ENCODE measurements at regions not wholly inside any gene's neighbourhood (a gene's known extent, or its start where the extent isn't known, plus 50 kb on each side); places are given as distances from the start of the nearest gene placed in this dataset.

DNA sequence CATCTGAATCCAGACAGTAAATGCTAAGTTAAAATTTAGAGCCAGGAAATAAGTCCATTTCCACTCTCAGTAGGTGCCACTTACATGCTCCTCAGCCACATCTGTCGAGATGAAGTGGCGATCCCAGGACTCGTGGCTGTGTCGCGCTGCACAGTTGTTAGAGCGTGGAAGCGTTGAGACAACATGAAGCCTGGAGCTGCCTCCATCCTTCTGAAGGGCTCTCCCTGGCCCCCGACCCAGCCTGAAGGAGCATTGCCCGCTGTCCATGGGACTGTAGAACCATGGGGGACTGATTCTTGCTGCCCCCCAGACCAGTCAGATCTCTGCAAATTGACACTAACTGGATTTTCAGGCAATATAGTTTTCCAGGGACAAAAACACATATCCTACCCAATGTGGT lies 58.9 kb downstream of the IRX1 start:
- no peak for DNase-seq (ENCODE audit: low read depth)

DNA sequence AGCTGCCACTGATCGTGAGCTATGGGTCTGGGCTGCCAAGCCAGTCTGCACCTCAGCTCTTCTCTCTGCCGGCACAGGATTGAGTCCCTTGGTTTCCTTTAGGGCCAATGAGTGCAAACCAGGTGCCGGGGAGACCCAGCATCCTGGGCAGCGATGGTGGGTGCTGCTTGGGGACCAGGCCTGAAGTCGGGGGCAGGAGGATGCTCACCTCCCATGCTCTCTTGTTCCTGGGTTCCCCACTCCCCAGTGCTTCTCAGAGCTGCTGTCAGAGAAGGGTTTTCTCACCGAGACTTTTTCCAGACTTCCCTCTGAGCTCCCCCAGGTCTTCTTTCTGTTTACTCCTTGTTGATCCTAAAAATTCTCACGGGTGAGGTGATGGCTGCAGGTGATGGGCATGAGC lies 61.2 kb downstream of the IRX1 start:
- DNase-seq (ENCODE audit: low read depth), result no peak

DNA sequence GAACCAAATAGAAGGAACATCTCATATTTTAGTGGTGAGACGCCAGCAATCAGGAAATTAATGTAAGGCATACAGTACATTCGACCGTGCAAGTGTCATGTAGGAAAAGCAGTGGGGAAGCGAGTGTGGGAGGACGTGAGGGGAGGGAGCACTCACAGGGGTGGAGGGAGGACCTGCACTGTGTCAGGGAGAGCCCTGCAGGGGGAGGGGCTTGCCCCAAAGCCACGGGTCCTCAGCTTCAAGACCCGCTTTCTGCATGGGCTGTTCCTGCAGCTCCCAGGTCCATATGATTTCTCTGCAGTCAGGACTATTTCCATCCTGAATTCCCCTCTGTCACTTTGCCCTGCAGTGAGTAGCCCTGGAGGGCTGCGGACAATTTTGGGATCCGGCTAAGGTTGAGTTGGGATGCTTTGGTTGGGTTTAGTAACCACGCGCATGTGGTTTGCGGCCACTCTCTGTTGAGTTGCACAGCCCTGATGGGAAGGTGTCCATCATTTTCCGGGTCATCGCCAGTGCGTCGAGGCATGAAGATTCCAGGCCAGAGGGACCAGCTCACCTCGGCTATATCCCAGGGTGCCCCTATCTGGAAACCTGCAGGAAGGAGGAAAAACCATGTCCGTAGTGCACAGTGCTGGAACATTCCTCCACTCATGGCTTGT lies 61.9 kb downstream of the IRX1 start:
- DNase-seq (ENCODE audit: low read depth), result no peak

DNA sequence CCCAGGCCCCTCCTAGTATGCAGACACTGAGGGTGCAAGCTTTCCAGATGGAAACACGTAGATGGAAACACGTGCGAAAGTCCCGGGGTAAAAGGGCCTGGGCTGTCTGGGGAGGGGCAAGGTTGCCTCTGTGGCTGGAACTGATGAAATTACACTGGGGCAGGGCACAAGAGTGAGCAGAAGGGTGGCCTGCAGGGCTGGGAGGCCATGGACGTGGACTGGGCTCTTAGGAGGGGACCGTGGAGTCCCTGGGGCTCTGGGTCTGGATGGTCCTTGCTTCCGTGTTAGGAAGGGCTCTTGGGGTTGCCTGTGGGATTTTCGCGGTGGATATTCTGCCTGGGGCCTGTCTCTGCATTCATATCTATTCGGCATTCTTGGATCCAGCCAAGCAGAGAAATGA lies 63.3 kb downstream of the IRX1 start:
- DNase-seq (ENCODE audit: low read depth), result no peak

DNA sequence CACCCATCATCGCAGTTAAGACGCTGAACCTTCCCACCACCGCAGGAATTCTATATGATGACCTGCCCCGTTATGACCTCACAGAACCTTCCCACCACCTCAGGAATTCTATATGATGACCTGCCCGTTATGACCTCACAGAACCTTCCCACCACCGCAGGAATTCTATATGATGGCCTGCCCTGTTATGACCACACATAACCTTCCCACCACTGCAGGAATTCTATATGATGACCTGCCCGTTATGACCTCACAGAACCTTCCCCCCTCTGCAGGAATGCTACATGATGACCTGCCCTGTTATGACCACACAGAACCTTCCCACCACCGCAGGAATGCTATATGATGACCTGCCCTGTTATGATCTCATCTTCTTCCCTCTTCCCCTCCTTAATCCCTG lies 64.3 kb downstream of the IRX1 start:
- no peak for DNase-seq (ENCODE audit: low read depth)

DNA sequence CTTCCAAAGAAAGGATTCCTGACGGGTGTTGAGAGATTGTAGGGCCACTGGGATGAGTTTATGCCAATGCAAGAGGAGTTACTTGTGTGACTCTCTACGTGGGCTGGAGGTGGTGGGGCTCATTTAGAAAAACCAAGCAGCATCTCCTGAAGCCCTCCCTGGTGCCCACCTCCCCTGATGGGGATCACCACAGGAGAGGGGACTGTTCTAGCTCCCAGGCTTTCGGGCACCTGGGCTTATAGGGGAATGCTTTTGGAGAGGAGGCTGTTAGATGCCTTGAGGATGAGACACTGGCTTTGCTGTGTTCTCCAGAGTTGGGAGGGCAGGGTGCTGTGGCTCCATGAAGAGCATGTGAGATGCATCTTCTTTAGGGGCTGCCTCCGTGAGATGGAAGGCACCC lies 65.0 kb downstream of the IRX1 start:
- DNase-seq (ENCODE audit: low read depth), result no peak

DNA sequence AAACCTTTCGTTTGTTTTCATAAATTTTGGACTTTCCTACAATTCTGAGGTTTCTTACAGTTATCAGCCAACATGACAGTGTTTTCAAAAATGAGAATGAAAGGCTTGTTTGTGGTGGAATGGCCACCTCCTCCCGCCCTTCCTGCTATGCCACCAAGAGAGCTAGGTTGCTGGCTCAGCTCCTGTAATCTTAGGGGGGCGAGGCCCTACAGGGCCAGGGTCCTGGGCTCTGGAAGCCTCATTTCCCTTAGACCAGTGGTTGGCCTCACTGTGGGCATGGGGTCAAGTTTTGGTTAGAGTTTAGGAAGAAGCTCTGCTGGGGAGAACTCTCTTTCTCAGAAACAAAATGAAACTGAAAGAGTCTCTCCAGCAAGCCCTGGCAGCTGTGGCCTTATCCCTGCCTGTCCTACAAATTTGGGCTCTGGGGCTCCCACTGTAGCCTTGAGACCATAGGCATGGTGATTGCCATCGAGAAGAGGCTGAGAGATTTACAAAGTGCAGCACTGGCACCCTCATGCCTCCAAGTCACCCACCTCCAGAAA lies 66.2 kb downstream of the IRX1 start:
- DNase-seq (ENCODE audit: low read depth), result no peak

DNA sequence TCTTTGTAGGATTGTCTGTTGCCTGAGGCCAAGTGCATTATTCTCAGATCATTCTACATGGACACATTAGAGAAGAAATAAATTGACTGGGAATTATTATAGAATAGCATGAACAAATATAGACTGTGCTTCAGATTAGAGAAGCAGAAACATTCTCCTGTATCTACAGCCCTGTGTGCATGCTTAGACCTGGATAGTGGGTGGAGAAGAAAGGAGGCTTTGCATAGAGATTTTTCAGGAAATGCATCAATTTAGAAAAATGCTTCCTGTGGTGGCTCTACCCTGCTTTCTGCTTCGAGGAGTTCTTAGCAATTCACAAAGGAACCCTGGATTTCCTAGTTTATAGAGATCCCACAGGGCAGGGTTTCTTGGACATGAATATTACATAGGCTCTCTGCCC lies 66.7 kb downstream of the IRX1 start:
- no peak for DNase-seq (ENCODE audit: low read depth)

DNA sequence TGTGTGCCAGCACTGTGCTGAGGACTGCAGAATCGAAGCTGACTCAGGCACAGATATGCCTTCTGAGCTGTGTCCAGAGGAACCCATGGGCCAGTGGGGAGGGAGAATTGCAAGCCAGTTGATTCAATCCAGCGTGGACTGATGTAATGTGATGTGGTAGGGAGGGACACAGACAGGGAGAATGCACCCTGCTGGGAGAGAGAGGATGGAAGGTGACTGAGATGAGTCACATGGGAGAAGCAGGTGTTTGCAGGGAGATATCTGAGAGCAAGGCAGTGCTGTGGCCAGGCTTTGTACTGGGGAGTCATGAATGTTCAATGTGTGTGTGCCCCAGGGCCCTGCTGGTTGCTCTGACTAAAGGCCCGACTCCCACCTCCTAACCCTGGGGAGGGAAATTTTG lies 75.7 kb downstream of the IRX1 start:
- no peak for DNase-seq (ENCODE audit: low read depth)

DNA sequence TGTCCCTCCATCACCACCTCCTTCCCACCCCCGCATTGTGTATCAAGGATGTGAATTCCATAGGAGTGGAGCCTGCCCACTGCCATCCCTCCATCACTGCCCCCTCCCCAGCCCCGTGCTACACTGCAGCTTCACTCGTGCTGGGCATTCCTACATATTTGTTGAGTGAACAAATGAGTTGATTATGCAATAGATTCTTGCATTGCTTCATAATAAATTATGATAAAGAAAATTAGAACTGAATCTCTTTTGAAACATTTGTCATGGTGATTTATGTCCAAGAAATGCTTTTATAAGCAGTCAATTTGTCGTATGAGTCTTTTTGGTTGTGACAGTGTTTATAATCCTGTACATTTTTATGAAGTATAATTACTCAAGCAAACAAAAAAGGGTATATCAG lies 83.2 kb downstream of the IRX1 start:
- no peak for DNase-seq (ENCODE audit: low read depth)

DNA sequence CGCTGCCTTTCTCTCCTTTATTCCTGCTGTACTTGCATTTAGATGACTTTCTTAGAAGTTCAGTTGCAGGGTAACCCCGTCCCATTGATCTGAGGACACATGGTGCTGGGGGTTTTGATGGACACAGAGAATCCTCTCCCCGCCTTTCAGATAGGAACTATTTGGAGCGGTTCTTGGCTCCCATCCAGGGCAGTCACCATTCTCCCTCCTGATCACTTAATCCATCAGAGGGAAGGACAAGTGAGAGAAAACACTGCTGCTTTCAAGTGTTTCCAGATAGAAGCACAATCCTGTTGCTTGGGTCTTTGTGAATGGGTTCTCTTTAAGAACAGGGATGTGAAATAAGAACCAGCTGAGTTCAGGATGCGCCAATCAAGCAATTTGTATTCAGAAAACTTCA lies 85.2 kb downstream of the IRX1 start:
- no peak for DNase-seq (ENCODE audit: low read depth)

DNA sequence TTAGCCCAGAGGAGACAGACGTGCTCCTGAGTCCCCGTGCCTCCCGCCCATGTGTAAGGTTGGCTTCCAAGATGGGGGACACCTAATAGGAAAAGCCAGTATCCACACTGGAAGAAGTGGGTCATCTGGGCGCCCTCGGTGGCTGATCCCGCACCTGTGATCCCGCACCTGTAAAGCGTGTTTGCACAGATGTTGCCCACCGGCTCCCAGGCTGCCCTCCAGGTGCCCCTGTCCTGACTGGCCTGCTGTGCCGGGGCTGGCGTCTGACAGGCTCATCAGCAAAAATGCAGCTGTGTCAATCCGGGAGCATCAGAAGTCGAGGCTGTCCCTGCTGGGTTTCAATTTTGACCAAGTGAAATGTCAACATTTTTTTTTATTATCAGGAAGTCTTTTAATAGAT lies 88.5 kb downstream of the IRX1 start:
- no peak for DNase-seq (ENCODE audit: low read depth)

DNA sequence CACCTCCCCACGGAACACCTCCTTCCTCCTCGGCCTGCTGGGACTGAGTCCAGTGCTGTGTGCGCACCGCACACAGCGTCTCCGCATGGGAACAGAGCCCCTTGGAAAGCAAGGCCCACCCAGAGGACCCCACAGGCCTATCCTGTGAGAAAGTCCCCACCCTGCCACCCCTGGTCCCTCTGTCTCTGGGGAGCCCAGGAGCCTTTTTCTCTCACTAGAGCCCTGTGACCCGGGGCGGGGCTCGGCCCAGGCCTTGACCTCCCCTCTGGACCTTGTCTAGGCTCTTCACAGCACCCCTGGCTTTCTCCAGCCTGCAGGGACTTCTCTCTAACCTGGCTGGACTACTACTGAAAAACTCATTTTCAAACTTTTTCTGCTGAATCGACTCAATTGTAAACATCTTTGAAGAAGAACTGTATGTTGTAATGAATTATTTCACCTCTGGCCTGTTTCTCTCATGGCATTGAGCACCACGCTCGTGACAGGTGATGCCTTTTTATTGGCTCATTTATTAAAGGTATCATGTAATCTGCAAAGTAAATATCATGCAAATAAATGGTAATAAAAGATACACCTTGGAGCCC lies 89.2 kb downstream of the IRX1 start:
- DNase-seq (ENCODE audit: low read depth), result no peak

DNA sequence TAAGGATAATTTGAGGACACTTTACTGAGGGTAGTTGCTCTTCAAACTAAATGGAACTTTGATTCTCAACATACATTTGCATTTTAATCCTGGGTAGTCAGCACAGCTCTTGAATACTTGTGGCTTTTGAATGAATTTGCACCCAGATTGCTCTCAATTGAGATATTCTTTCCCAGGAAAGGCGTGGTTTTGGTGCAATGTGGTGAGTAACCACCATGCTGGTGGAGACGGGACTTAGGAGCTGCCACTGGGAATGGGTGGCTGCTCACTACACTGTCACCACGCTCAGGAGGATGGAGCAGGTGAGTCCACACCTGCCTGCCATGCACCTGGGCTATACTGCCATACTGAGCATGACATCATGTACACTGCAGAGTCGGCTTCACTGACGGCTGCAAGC lies 99.2 kb downstream of the IRX1 start:
- peak; percentile 13 for DNase-seq (ENCODE audit: low read depth)

DNA sequence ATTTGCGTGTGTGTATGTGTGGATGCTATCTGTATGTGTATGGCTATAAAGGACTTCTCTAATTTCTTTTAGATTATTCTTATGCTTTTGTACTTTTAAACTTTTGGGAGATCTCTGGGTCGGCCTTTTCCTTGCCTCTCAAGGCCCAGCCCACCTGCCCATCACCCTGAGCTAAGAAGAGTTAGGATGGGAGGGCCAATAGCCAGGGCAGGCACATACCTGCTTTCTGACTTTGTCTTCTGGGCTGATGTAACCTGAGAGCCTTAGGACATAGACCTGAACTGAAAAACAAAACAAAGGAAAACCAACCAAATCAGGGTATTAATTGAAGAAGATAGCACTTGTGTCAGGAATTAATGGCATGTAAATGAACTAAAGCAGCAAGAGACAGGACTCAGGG lies 100.2 kb downstream of the IRX1 start:
- DNase-seq (ENCODE audit: low read depth), result no peak

DNA sequence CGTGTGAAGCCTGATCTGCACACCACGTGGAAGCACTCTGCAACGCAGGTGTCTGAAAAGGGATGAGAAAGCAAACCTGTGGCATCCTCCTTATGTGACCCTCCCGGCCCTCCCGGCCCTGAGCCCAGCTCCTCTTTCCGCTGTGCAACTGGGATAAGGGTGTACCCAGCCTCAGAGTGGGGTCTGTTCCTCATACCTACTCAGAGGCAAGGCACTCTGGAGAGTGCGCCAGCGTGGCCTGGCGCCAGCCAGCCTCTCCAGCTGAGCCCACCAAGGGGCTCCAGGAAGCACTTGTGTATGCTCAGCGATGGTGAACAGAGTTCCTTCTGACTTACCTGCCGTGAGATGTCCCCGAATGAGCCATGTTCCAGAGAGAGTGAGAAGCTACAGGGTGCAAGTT lies 102.8 kb downstream of the IRX1 start:
- no peak for DNase-seq (ENCODE audit: low read depth)

DNA sequence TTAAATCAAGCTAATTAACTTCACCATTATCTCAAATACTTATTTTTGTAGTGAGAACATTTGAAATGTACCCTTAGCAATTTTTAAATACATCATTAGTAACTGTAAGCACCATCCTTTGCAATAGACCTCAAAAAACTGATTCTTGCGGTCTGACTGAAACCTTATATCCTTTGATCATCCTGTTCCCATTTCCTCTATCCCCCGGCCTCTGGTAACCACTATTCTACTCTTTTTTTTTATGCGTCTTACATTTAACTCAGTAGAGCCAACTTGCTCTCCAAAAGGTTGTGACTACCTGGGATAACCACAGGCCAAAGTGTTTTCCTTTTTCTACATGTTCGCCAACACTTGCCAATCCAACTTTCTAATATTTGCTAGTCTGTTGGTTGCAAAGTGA lies 106.1 kb downstream of the IRX1 start:
- DNase-seq (ENCODE audit: low read depth), result no peak

DNA sequence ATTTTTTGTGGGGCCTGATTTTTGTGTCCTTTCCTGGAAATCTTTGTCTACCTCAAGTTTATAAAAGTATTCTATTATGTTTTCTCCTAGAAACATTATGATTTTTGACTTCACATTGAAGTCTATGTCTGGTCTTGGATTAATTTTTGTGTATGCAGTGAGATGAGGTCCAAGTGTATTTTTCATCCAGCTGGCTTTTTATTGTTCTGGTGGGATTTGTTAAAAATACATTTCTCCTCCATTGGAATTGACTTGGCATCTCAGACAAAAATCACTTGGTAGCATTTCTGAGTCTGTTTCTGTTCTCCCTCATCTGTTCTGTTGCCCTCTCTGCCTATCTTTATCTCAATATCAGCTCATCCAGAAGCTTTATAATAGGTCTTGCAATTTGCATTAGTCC lies 109.0 kb downstream of the IRX1 start:
- DNase-seq (ENCODE audit: low read depth), result no peak

DNA sequence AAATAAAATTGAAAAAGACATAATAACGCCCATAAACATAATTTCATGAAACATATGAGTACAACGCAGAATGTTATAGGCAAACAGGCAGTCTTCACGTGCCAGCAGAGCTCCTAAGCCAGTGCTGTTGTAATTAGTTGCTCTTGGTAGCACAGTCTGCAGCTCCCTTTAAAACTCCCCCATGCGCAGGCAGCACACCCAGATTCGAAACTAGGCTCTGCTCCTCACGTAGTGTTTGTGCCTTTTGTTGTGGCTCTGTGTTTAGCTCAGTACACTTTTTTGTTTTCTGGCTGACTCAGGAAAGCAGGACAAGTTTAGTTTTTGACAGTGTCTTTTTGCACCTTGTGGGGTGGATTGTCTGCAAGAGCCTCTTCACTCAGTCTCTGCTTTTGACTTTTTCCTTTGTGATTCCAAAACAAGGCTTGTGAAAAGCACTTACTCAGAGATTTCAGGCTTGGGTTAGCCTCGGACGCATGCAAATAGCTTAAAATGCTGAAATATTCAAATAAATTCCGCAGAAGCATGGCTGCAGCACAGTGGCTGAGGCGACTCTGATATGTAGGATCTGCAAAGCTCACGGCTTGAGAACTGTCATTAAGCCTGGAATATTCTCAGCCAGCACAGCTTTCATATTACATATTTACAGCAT lies 113.6 kb downstream of the IRX1 start:
- DNase-seq (ENCODE audit: low read depth), result no peak

DNA sequence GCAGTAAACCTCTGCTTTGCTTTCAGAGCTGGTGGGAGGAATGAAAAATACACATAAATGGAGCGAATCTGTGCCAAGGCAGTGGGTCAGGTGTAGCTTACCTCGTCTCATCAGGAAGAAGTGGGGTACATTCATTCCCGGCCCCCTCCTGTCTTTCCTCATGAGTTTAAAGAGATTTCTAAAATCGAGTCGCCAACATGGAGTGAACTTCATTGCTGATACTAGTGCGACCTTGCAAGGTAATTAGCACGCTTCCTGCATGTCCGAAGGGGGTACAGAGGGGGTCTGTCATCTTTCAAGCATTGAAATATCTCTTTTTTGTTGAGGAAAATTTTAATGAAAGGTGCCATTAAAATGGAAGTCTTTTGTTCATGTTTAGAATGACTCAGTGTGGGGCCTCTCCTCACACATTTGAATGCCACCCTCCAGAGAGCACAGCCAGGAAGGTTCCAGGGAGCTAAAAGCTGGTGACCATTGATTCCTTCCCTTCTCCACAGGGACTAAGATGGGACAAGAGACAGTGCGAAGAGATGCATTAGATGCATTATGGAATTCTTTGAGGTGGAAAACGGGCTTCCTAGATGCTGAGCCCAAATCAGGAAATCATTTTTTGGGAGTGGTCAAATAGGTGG lies 114.2 kb downstream of the IRX1 start:
- DNase-seq (ENCODE audit: low read depth), result no peak

DNA sequence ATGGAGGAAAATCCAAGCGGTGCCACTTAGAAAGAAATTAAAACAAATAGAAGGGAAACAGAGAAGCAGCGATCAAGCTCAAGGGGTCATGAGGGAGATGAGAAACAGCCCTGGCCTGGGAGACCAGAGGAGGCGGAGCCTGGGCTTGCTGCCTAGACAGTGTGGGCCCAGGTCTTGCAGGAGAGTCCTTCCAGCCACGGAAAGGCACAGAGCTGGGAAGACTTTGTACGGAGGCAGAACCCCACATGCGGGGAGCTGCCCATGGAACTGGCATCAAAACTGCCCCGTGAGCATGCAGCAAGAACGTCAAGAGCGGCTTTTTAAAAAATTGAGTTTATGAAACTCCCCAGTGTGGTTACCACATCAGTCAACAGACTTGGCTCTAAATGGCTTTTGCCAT lies 119.4 kb downstream of the IRX1 start:
- DNase-seq (ENCODE audit: low read depth), result no peak

DNA sequence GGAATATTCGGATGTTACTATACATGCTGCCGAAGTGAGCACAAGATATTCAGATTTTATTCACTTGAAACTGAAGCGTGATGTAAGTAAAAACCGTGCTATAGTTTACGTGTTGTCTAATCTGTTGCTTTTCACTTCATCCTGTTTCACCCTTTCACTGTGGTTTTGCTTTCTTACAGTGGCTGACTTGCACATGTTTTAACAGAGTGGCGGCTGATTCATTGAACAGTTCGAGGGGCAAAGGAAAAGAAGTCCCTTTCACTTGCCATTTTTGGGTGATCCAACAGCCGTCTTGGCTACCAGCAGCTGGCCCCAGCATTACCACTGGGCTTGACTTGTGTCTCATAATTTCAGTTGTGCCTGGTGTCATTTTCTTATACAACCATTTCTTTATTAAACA lies 134.0 kb downstream of the IRX1 start:
- DNase-seq (ENCODE audit: low read depth), result no peak

DNA sequence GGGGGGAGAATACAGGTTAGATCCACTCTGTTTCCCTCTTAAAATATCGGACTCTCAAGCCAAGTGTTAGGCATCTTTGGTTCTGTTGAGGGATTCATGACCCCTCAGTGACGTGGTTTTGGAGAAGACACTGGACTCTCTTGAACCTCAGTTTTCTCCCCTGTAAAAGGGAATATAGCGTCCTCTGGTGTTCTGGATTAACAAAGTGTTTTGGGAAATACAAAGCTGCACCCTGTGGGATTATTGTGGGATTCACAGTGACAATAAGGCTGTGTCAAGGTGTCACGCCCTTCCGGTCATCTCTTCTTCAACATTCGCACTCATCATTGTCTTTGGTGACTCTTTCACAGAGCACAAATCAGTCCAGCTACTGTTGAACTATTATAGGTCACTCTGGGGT lies 139.0 kb downstream of the IRX1 start:
- no peak for DNase-seq (ENCODE audit: low read depth)
